Activated naive CD4-positive, alpha-beta T cell treated with anti-CD3 and anti-CD28 coated beads for 36 hours (primary cell): ENCODE measurements at regions not wholly inside any gene's neighbourhood (a gene's known extent, or its start where the extent isn't known, plus 50 kb on each side); places are given as distances from the start of the nearest gene placed in this dataset.

Source experiments
- CTCF ChIA-PET: fragments of 350-600 bp; sonication (Branson Sonifier 250); formaldehyde crosslinking; loops from one replicate; lab custom pipeline; 2021; ENCODE audit warnings: antibody characterized with exemption; lab: Charles Lee
- DNase-seq: peaks from one replicate; pipeline ENCODE4 v3.0.0-alpha.2; 2020
- H3K27ac Mint-ChIP-seq: one replicate; pipeline ENCODE4 v1.8.0; 2021; ENCODE audit warnings: mild to moderate bottlenecking, mixed read lengths
- H3K27me3 Mint-ChIP-seq: one replicate; pipeline ENCODE4 v1.8.0; 2021; ENCODE audit warnings: low read depth, mixed read lengths
- H3K36me3 Mint-ChIP-seq: one replicate; pipeline ENCODE4 v1.8.0; 2021; ENCODE audit warnings: low read depth, mixed read lengths
- H3K4me1 Mint-ChIP-seq: one replicate; pipeline ENCODE4 v1.8.0; 2021; ENCODE audit warnings: low read depth, mixed read lengths
- H3K4me3 Mint-ChIP-seq: one replicate; pipeline ENCODE4 v1.8.0; 2021; ENCODE audit warnings: mild to moderate bottlenecking, moderate library complexity, mixed read lengths
- H3K9me3 Mint-ChIP-seq: one replicate; pipeline ENCODE4 v1.8.0; 2021; ENCODE audit warnings: mixed read lengths
- intact Hi-C: fragments of 100-400 bp; cut with micrococcal nuclease; formaldehyde crosslinking; loops from one replicate; pipeline ENCODE4 v1.15.1; 2023

DNA sequence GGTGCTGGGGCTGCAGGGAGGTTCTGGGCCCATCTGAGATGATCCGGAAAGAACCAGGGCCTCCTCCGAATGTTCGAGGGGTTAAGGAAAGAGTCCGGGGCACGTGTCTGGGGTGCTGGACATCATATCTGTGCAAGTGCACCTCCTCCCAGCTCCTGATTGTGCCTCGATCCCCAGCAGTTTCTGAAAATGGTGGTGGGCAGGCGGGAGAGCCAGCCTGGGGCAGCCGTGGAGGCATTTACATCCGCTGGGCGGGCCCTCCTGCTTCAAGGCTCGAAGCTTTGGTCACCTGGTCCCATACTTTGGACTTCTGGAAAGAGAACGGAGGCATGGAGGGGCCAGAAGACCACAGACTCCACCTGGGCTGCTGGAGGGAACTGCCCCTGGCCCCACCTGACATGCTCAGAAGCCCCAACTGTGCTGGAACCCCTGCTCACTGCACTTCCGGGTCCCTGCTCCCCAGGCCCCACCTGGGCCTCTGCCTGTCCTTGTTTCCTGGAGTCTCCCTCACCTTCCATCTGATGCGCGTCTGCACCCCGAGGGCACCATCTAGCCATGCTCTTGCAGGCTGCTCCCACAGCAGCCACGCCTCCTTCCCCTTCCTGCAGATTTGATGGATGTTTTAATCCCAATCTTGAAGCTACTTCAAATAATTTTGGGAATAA, 119.2 kb upstream of the HDAC4 start:
- no peaks in the 10 kb centered on the region for H3K9me3 Mint-ChIP-seq
- DNase-seq, result no peak
- H3K27ac Mint-ChIP-seq, result no peak overlapping the region
- H3K4me3 Mint-ChIP-seq, result no peak overlapping the region
- no peaks in the 10 kb centered on the region for H3K27me3 Mint-ChIP-seq
- H3K36me3 Mint-ChIP-seq, result no peaks in the 10 kb centered on the region
- CTCF ChIA-PET, result interaction anchor here (1.0 kb wide), 1 partner anchor 624 kb away, joined by 3 read pairs; no protein-coding TSS in a partner anchor
- no peaks in the 10 kb centered on the region for H3K4me1 Mint-ChIP-seq
- intact Hi-C loops, result no loop called here

GRCh38 chr2:239519089-239519920, 118.5 kb upstream of the HDAC4 start:
- Mint-ChIP-seq H3K36me3 (no peaks in the 10 kb centered on the region), H3K4me1 (no peaks in the 10 kb centered on the region), H3K27ac (no peak overlapping the region), H3K9me3 (no peaks in the 10 kb centered on the region), H3K27me3 (no peaks in the 10 kb centered on the region), H3K4me3 (no peak overlapping the region)
- CTCF ChIA-PET, result interaction anchor here (1.0 kb wide), 1 partner anchor 624 kb away, joined by 3 read pairs; no protein-coding TSS in a partner anchor
- intact Hi-C loops, result no loop called here
- no peak for DNase-seq

DNA sequence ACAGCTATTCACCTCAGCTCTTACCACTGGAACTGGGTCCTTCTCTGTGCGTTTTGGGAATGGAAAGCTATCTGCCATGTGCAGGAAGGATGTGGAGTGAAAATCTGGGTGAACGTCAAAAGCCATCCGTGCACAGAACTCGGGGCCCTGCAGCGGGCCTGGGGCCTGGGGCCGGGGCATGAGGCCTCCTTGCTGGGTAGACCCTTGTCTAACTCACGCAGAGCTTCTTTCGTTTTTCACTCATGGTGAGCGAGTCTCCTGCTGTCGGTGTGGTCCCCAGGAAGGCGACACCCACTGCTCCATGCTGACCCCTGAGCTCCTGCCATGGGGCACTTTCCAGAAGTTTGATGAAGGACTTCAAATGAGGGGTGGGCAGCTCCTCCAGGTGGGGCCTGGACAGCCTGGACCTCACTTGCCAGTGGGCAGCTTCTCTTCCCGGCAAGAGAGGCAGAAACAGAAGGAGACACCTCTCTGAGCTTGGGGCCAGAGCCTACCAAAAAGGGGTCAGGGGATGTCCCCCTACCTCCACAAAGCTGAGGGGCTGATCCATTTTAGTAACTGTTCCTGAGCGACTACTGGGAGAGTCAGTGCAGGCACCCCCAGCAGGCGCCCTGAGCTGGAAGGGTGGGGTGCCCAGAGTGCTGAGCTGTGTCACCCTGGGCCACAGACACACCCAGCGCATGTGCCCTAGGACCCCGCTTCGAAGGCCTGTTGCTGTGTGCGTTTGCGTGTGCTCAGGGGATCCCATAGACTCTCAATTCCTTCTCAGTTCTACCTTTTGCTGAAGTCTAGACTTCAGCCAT, 117.7 kb upstream of the HDAC4 start:
- no peak overlapping the region for H3K4me3 Mint-ChIP-seq
- H3K27me3 Mint-ChIP-seq, result no peaks in the 10 kb centered on the region
- H3K9me3 Mint-ChIP-seq, result no peaks in the 10 kb centered on the region
- intact Hi-C loops, result no loop called here
- no peaks in the 10 kb centered on the region for H3K4me1 Mint-ChIP-seq
- H3K36me3 Mint-ChIP-seq, result no peaks in the 10 kb centered on the region
- CTCF ChIA-PET, result interaction anchor here (1.0 kb wide), 1 partner anchor 625 kb away, joined by 3 read pairs; no protein-coding TSS in a partner anchor
- H3K27ac Mint-ChIP-seq, result no peak overlapping the region
- no peak for DNase-seq

DNA sequence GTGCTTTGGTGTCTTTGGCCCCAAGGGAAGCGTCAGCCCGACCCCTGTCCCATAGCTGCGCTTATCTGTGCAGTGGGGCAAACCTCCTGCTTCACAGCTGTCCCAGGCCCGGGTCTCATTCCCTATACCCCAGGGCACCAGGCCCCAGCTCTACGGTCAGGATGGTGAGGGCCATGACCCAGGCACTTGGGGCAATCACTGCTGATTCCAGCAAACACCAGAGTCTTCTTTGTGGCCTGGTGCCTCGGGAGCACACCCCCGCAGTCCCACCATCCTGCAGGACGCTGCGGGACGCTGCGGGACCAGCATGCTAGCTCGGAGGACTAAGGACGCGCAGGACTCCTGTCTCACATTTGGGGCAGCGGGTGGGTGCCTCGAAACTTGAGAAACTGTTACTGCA, 116.9 kb upstream of the HDAC4 start:
- Mint-ChIP-seq H3K4me3 (no peak overlapping the region), H3K4me1 (no peaks in the 10 kb centered on the region), H3K27ac (no peak overlapping the region), H3K9me3 (no peaks in the 10 kb centered on the region), H3K36me3 (no peaks in the 10 kb centered on the region), H3K27me3 (no peaks in the 10 kb centered on the region)
- CTCF ChIA-PET, result no interaction called here
- no peak for DNase-seq
- intact Hi-C loops, result no loop called here

DNA sequence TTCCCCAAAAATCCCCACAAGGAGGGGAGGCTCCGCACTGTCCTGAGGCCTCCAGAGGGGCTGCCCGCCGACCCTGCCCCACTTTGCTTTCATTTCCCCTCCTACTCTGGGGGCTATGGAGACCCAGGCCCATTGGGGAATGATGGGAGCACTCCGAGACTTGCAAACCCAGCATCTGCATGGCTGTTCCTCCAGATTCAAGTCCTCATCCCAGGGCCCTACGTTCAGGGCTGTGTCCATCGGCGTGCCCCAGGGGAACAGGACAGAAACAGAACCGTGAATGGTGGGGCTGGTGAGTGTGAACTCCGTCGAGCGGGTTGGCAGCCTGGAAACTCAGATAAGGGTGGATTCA, 116.1 kb upstream of the HDAC4 start:
- H3K27me3 Mint-ChIP-seq, result no peaks in the 10 kb centered on the region
- no peaks in the 10 kb centered on the region for H3K36me3 Mint-ChIP-seq
- H3K9me3 Mint-ChIP-seq, result no peaks in the 10 kb centered on the region
- CTCF ChIA-PET, result no interaction called here
- H3K27ac Mint-ChIP-seq, result no peak overlapping the region
- H3K4me1 Mint-ChIP-seq, result no peaks in the 10 kb centered on the region
- no peak overlapping the region for H3K4me3 Mint-ChIP-seq
- no peak for DNase-seq
- intact Hi-C loops, result no loop called here

DNA sequence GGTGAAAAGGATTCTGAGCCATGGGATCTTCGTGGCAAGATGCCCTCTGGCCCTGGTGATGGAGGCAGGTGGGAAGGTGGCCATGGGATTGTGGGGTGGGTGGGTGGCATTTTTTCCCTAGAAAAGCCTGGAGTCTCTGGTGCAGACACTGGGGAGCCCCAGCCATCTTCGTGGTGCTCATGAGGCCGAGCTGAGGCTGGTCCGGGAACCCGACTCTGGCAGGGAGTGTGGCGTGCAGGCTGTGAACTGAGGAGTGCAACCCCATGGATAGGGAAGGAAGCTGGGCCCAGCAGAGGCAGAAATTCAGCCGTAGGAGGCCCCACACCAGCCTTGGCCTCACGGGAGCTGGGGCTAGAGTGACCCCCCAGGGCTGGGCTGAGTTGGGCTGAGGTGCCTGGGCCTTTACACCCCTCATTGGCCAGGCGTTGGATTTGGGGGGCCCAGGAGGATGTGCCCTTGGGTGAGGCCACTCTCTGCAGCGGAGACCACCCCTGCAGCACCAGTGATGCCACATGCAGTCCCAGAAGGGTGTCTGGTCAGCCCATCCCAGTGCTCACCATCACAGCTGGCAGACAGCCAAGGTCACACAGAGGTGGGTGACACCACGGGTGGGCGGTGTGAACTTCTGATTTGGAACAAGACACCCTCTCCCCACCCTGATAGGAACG, 115.6 kb upstream of the HDAC4 start:
- H3K36me3 Mint-ChIP-seq, result no peaks in the 10 kb centered on the region
- CTCF ChIA-PET, result no interaction called here

GRCh38 chr2:239514754-239515530, 114.1 kb upstream of the HDAC4 start:
- CTCF ChIA-PET, result no interaction called here
- Mint-ChIP-seq H3K27ac (no peak overlapping the region), H3K36me3 (no peaks in the 10 kb centered on the region), H3K9me3 (no peaks in the 10 kb centered on the region), H3K27me3 (no peaks in the 10 kb centered on the region), H3K4me3 (no peak overlapping the region), H3K4me1 (no peaks in the 10 kb centered on the region)
- no peak for DNase-seq
- intact Hi-C loops, result no loop called here

More for the DNA sequence above, 115.6 kb upstream of the HDAC4 start:
- Mint-ChIP-seq H3K27me3 (no peaks in the 10 kb centered on the region), H3K27ac (no peak overlapping the region), H3K9me3 (no peaks in the 10 kb centered on the region), H3K4me3 (no peak overlapping the region), H3K4me1 (no peaks in the 10 kb centered on the region)
- no peak for DNase-seq
- intact Hi-C loops, result no loop called here

DNA sequence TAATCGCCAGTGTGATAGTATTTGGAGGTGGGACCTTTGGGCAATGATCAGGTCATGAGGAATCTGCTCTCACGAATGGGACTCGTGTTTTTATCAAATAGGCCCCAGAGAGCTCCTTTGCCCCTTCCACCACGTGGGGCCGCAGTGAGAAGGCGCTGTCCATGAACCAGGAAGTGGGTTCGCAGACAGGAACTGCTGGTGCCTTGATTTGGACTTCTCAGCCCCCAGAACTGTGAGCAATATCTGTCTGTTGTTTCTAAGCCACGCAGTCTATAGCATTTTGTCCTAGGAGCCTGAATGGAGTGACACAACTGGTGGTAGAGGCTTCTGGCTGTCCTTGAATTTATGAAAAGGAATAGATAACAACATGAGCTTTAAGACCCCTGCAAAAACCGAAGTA, 111.2 kb upstream of the HDAC4 start:
- no peaks in the 10 kb centered on the region for H3K36me3 Mint-ChIP-seq
- H3K4me1 Mint-ChIP-seq, result no peaks in the 10 kb centered on the region
- H3K4me3 Mint-ChIP-seq, result no peak overlapping the region
- intact Hi-C loops, result no loop called here
- no peaks in the 10 kb centered on the region for H3K27me3 Mint-ChIP-seq
- CTCF ChIA-PET, result no interaction called here
- no peaks in the 10 kb centered on the region for H3K9me3 Mint-ChIP-seq
- H3K27ac Mint-ChIP-seq, result no peak overlapping the region
- no peak for DNase-seq

GRCh38 chr2:239509373-239510143, 108.7 kb upstream of the HDAC4 start:
- Mint-ChIP-seq H3K9me3 (no peaks in the 10 kb centered on the region), H3K36me3 (no peaks in the 10 kb centered on the region), H3K4me1 (no peaks in the 10 kb centered on the region), H3K27ac (no peak overlapping the region), H3K4me3 (no peak overlapping the region), H3K27me3 (no peaks in the 10 kb centered on the region)
- no peak for DNase-seq
- intact Hi-C loops, result no loop called here
- CTCF ChIA-PET, result no interaction called here

- Mint-ChIP-seq H3K27me3 (no peaks in the 10 kb centered on the region), H3K4me1 (no peaks in the 10 kb centered on the region), H3K9me3 (no peaks in the 10 kb centered on the region), H3K27ac (no peak overlapping the region), H3K36me3 (no peaks in the 10 kb centered on the region), H3K4me3 (no peak overlapping the region)
- no peak for DNase-seq
- CTCF ChIA-PET, result no interaction called here
- intact Hi-C loops, result no loop called here
Measured at GRCh38 chr2:239508261-239508660, 107.4 kb upstream of the HDAC4 start.

GRCh38 chr2:239507576-239508258, 106.9 kb upstream of the HDAC4 start:
- Mint-ChIP-seq H3K4me3 (no peak overlapping the region), H3K27me3 (no peaks in the 10 kb centered on the region), H3K36me3 (no peaks in the 10 kb centered on the region), H3K4me1 (no peaks in the 10 kb centered on the region), H3K27ac (no peak overlapping the region), H3K9me3 (no peaks in the 10 kb centered on the region)
- intact Hi-C loops, result no loop called here
- CTCF ChIA-PET, result no interaction called here
- DNase-seq, result no peak
